ENCODE measurements at regions not wholly inside any gene's neighbourhood (a gene's known extent, or its start where the extent isn't known, plus 50 kb on each side); places are given as distances from the start of the nearest gene placed in this dataset.
"Not testable (repeated sequence)": the region's sequence is repeated elsewhere in the genome, so short reads cannot be mapped to it uniquely, and the experiment has no call there.

DNA sequence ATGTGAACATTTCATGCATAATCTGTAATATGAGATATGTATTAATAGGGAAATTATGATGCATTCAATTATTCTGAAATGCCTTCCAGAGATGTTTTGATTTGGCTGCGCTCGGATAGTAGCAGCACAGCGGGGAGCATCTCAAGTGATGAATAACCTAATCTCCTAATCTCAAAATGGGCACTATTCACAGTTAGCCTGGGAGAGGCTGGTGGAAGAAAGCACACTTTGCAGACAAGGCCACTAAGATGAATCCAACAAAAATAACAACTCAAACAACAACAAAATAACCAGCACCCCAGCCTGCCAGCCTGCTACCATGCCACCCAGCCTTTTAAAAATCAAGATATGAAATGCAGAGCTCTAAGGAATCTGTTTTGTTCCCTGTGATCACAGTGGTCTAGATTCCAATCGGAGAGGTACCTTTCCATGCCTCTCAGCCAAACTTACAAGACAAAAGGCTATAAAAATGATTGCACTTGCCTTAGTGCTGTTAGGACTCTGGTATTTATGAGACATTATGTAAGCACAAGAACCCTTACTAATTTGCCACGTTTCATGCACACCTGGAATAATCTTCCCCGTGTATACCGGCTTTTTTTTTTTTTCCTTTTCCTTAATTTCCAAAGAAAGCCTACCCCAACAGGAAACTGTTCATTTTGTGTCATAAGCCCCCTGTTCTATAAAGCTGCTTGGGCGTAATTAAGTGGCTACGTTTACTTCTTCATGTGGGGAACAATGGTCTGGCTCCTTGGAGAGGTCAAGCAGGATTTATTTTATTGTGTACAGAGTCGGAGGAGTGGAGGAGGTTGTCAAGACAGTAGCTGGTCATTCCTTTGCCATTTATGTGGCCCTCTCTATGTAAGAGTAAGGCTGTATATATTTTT lies 526.9 kb upstream of the FANCL start:
- DNase-seq (no peak), ATAC-seq (ENCODE audit: poor library complexity) (no peak)
- intact Hi-C loops (cut with DNase I): loop anchor here (10.0 kb wide), 1 partner anchor 1817 kb away; no protein-coding TSS in a partner anchor

DNA sequence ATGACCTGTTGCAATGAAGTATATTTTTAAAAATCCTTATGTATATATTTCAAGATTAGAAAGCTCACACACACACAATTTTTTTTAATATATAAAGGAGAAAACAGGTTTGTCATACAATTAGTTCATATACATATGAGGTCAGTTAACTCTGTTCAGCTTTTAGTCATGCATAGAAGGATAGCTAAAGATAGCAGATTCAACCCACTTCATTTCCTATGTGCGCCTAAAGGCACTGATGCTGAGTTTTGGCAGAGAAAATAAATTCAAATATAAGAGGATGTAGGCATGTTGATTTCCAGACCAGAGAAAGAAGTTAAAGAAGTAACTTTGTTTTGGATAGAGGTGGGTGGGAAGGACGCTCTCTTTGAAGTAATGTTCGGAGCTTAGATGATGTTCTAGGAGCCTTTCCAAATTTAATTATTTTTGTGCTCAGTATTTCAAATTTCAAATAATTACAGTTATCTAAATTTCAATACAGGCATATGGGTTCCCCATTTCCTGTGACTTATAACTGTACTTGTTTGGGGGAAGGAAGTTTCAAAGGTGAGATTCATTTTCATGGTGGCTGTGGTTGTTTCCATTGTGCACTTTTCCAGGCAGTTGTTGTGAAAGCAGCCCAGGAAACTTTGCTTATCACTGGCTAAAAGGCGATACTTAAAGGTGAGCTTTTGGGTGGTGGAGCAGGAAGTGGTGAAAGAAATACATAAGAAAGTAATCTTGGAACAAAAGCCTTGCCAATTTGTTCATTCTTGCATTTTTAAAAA lies 523.4 kb upstream of the FANCL start:
- ATAC-seq (ENCODE audit: poor library complexity): no peak
- DNase-seq: no peak
- intact Hi-C loops (cut with DNase I): loop anchor here (10.0 kb wide), 1 partner anchor 1820 kb away; no protein-coding TSS in a partner anchor

DNA sequence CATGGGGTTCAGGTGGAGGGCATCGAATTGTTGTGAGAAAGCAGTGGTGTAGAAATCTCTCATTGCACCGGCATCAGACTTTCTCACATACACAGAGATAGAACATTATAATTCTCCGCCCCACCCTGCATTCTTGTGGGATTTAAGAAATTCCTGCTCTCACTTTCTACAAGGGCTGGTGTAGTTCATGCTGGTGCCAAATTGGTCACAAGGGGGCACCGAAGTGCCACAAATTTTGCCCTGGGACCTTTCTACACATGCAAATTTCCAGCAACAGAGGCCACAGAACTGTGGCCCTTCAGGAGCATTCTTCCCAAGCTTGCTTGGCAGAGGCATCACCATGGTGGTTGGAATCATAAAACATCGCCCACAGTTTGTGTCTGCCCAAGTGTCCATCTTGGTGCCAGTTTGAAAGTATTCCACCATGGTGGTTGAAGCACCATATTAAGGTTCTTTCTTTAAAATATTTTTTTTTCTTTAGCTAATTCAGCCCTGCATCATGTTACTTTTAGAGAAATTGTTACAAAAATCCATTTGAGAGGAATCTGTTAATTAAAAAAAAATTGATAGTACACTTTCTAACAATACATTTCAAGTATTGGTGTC lies 521.2 kb upstream of the FANCL start:
- intact Hi-C loops (cut with DNase I): loop anchor here (10.0 kb wide), 1 partner anchor 1823 kb away; no protein-coding TSS in a partner anchor
- DNase-seq: peak; percentile 35
- peak; percentile 61 for ATAC-seq (ENCODE audit: poor library complexity)

DNA sequence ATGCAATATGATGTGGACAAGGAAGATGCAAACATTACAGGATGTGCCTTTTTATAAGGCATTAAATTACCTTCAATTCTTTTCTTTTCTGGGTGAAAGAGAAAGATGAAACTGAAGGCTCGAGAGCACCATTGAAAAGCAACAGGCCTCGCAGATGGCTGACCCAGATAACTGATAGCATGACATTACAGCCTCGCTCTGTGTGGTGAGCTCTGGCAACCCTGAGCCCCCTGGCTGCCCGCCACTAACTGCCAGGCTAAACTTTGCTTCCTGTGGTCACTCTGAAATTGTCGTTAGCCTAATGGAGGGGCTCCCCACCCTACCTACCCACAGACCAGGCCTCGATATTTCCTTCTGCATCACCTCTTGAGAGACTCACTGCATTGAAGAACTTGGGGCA lies 516.8 kb upstream of the FANCL start:
- ATAC-seq (ENCODE audit: poor library complexity) (no peak), DNase-seq (no peak)
- intact Hi-C loops (cut with DNase I): no loop called here

DNA sequence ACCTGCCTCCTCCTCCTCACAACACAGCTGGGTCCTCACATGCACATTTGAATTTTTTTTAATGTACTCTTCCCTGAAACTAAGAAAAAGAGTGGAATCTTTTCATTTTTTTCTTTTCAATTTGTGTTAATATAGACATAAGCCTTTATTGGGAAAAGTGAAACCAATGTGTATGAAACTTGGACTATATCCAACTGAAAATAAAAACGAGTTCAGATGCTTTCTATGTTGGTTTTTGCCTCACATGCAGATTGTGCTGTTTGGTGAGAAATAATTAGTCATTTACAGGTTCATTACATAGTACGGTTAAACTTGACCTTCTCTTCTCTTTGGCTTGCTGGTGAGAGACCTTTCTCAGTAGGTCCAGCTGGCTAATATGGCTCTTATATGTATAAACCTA lies 515.2 kb upstream of the FANCL start:
- DNase-seq (no peak), ATAC-seq (ENCODE audit: poor library complexity) (no peak)
- intact Hi-C loops (cut with DNase I): no loop called here

DNA sequence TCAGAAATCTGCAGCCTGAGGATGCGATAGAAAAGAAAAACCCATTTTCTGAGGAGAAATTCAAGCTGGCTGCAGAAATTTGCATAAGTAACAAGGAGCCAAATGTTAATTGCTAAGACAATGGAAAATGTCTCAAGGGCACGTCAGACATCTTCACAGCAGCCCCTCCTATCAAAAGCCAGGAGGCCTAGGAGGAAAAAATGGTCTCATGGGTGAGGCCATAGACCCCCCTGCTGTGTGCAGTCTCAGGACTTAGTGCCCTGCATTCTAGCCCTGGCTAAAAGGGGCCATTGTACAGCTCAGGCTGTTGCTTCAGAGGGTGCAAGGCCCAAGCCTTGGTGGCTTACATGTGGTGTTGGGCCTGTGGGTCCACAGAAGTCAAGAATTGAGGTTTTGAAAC lies 511.4 kb upstream of the FANCL start:
- intact Hi-C loops (cut with DNase I); DNase-seq; ATAC-seq (ENCODE audit: poor library complexity): not testable (repeated sequence)

DNA sequence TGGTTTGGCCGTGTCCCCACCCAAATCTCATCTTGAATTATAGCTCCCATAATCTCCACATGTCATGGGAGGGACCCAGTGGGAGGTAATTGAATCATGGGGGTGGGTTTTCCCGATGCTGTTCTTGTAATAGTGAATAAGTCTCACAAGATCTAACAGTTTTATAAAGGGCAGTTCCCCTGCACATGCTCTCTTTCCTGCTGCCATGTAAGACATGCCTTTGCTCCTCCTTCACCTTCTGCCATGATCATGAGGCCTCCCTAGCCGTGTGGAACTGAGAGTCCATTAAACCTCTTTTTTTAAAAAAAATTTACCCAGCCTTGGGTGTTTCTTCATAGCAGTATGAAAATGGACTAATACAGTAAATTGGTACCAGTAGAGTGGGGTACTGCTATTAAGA lies 510.6 kb upstream of the FANCL start:
- intact Hi-C loops (cut with DNase I); DNase-seq; ATAC-seq (ENCODE audit: poor library complexity): not testable (repeated sequence)

DNA sequence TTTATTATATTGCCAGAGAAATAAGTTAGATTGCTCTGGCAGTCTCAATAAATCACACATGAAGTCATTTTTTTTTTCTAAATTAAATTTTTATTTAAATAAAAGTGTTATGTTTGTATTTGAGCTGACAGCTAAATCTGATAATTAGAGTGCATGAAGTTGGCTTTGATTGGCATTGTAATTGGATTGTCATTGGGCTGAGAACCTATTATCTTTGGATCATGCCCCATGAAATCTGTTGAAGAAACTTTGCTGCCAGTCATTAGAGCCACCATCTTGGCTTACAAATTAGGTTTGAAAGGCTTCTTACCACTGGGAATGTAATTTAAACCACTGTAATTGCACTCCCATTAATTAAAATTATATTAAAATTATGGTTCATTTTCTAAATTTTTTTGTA lies 507.9 kb upstream of the FANCL start:
- DNase-seq (no peak), ATAC-seq (ENCODE audit: poor library complexity) (no peak)
- intact Hi-C loops (cut with DNase I): no loop called here

DNA sequence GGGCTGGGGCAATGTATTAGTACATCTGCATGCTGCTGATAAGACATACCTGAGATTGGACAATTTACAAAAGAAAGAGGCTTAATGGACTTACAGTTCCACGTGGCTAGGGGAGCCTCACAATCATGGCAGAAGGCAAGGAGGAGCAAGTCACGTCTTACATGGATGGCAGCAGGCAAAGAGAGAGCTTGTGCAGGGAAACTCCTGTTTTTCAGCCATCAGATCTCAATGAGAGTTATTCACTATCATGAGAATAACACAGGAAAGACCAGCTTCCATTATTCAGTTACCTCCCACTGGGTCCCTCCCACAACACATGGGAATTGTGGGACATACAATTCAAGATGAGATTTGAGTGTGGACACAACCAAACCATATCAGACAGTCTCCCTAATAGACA lies 504.2 kb upstream of the FANCL start:
- ATAC-seq (ENCODE audit: poor library complexity); DNase-seq; intact Hi-C loops (cut with DNase I): not testable (repeated sequence)

DNA sequence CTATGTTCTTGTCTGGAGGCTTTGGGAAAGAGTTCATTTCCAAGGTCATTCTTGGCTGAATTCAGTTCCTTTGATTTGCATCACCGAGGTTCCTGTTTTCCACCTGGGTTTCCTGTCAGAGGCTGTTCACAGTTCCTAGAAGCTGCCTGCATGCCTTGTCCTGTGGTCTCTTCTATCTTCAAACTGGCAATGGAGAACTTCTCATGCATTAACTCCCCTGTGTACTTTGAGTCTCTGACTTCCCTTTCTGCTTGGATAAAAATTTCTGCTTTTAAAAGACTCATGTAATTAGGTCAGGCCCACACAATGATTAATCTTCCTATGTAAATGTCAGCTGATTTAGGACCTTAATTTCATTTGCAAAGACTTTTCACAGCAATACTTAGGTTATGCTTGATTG lies 499.3 kb upstream of the FANCL start:
- ATAC-seq (ENCODE audit: poor library complexity) (no peak), DNase-seq (no peak)
- intact Hi-C loops (cut with DNase I): no loop called here

DNA sequence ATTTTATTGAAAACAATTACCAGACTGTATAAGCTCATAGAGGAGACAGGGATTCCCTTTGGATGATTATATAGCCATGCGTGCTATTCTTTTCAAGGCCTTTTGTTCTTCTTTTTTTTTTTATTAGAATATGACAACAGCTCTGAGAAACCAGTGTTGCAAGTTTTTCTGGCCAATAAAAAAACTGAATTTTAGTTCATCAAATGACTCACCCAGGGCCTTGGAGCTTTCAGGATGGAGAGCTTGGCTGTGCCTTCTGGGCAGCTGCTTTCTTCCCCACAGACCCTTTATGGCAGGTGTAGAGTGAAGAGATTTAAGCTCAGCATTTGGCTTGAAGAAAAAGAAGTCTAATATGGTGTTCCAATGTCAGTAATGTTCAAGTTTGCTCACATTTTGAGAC lies 497.9 kb upstream of the FANCL start:
- intact Hi-C loops (cut with DNase I): no loop called here
- DNase-seq: no peak
- ATAC-seq (ENCODE audit: poor library complexity): no peak

DNA sequence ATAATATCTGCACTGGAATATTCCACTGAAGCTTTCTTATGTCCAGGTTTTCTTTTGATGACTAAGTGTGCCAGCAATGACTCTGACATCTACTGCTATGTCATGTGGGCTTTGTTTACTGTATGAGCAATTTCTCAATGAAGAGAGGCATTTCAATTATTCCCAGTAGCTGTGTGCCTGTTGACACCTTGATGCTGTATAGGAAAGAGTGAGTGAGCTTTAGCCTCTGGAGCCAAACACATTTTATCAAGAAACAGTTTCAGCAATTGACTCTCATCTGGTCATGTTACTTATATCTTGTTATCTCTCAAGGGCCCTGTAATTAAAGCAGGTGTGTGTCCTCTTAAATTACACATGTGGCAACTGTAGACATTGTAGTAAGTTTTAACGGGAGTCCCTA lies 493.2 kb upstream of the FANCL start:
- ATAC-seq (ENCODE audit: poor library complexity) (no peak), DNase-seq (no peak)
- intact Hi-C loops (cut with DNase I): no loop called here

DNA sequence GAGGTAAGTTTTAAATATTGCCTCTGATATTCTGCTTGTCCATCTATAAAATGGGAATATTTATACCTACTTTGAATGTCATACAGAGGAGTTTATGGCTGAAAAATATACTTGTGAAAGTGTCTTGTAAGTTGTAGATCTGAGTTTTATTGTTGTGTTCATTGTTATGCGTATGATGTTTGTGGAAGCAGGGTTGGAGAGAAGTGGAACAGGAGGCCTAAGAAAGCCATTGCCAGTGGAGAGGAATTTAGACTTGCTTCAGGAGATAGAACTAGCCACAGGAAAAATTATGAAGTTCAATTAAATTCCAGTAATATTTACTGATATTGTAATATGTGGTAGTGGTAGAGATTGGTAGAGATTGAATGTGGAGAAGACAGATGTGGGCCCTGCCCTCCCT lies 491.9 kb upstream of the FANCL start:
- no peak for DNase-seq
- intact Hi-C loops (cut with DNase I): no loop called here
- no peak for ATAC-seq (ENCODE audit: poor library complexity)

DNA sequence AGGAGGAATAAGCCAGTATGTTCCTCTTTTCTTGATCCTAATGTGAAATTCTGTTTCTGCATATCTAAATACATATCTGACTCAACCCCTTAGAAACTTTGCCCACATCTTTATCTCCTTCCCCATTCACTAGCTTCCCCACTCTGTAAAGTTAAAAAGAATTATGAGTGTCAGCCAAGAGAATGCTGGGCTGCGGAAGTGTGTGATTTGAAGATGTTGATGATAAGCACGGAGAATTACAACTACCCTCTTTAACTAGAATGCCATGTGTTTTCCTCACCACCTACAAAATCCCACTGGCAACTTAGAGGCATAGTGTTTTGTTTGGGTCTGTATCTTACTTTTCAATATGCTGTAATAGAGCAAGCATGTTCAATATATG lies 490.4 kb upstream of the FANCL start:
- intact Hi-C loops (cut with DNase I): no loop called here
- ATAC-seq (ENCODE audit: poor library complexity): no peak

DNA sequence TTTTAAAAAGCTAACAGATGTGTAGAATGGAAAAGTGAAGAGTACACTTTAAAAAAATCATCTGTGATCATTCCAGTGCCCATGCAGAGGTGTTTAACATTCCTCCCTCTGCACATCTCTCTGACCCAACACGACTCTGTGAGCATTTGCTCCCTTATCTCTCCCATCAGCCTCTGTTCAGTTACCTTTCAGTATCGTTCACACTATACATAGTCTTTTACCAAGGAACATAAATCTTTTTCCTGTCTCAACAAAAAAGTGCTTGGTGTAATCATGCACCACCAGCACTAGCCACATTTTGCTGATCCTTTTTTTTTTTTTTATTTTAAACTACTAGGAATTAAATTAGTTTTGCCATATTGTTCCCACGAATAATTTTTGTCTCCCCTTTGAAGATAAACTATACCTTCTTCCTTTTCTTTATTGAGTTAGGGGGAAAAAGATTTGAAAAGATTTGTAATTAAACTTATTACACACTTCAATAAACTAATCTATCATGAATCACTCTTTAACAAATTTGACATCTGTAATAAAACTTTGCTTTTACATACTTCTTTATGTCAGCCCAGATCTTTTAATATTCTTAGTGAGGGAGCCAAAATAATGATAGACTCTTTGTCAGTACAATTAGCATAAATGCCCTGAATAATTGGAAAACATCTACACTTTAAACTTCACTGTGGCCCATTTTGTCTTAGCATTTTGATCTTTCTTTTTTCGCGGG lies 489.8 kb upstream of the FANCL start:
- DNase-seq: no peak
- no peak for ATAC-seq (ENCODE audit: poor library complexity)
- intact Hi-C loops (cut with DNase I): no loop called here

More for the DNA sequence above, 490.4 kb upstream of the FANCL start:
- no peak for DNase-seq

DNA sequence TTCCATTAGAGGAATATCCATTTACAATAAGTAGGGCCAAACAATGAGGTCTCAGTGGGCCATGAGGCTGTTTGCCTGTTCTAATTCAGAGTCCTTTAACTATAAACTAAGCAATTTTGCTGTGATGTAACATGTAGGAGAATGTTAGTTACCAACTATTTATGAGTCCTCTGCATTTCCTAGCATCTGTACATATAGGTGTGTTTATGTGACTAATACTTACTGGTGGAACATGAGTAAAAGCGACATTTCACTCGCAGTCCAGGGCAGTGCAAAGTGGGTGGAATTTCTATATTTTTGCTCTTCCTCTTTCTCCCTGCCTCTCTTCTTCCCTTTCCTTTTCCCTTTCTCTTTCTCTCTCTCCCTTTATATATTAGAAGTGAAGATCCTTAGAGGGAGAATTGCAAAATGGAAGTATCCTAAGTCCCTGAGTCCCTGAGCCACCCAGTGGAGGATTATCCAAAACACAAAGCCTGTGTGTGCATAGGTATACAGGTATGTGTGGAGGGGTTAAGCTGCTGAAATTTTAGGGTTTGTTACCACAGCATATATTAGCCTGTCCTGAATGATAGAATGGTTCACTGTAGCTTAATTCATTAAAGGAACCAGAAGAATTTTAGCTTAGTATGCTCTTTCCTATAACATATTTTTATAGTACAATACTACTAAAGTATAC lies 487.0 kb upstream of the FANCL start:
- DNase-seq: no peak
- intact Hi-C loops (cut with DNase I): no loop called here
- ATAC-seq (ENCODE audit: poor library complexity): no peak

DNA sequence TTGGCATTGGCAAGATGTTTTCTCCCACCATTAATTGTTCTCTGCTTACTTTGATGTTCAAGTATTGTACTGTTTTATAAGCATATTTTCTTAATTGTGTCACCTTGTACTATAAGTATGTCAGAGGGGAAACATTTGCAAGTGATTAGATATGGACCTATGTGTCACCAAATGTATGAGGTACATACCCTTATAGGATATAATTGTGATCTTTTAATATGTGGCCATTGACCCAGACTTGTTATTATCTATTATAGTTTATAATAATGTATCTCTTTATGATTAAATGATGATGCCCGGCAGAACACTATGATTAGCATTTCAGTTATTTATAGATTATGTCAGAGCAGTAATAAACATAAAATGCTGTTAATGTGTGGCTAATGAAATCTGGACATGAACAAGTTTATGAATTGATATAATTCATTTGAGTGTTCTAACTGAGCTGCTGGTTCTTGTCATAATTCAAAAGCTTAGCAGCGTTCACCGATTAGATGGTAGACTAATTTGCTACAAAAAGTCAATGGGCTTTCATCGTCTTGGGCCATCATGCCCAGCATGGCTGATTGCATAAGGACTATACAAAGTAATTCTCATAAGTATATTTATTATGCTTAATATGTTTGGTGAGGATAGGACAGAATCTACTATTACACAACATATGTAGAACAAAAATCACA lies 480.9 kb upstream of the FANCL start:
- DNase-seq: no peak
- intact Hi-C loops (cut with DNase I): no loop called here
- ATAC-seq (ENCODE audit: poor library complexity): no peak

All from Right ventricle myocardium superior (tissue), 1 donor.